WTC11 (cell line): ENCODE measurements at regions not wholly inside any gene's neighbourhood (a gene's known extent, or its start where the extent isn't known, plus 50 kb on each side); places are given as distances from the start of the nearest gene placed in this dataset.

Experiments used
- ATAC-seq: fragments of 200-7000 bp; cut with Tn5 transposase; 2 replicates; pipeline ENCODE4 v1.10.0; 2021; ENCODE audit warnings: mild to moderate bottlenecking, moderate library complexity
- CTCF ChIA-PET: fragments of 300-600 bp; sonication (Branson Sonifier 250); formaldehyde crosslinking; loops from one replicate; lab custom pipeline; 2021; ENCODE audit warnings: antibody characterized with exemption; lab: Charles Lee
- POLR2A ChIA-PET: fragments of 350-600 bp; sonication (Branson Sonifier 250); formaldehyde crosslinking; loops from one replicate; lab custom pipeline; 2021; ENCODE audit warnings: antibody characterized with exemption; lab: Charles Lee
- DNase-seq: peaks from one replicate; pipeline ENCODE4 v3.0.0; 2021; ENCODE audit warnings: low spot score
- H3K27ac Mint-ChIP-seq: 2 replicates; pipeline ENCODE4 v1.8.0; 2021; ENCODE audit warnings: mixed read lengths
- H3K27me3 Mint-ChIP-seq: 2 replicates; pipeline ENCODE4 v1.8.0; 2021; ENCODE audit warnings: low read depth, mild to moderate bottlenecking, moderate library complexity, mixed read lengths
- H3K36me3 Mint-ChIP-seq: 2 replicates; pipeline ENCODE4 v1.8.0; 2021; ENCODE audit warnings: mixed read lengths
- H3K4me1 Mint-ChIP-seq: 2 replicates; pipeline ENCODE4 v1.8.0; 2022; ENCODE audit warnings: mixed read lengths
- H3K4me3 Mint-ChIP-seq: 2 replicates; pipeline ENCODE4 v1.8.0; 2021; ENCODE audit warnings: mild to moderate bottlenecking, moderate library complexity, mixed read lengths
- H3K9me3 Mint-ChIP-seq: 2 replicates; pipeline ENCODE4 v1.8.0; 2021; ENCODE audit warnings: mixed read lengths
- AR ChIP-seq: fragments of 250-450 bp; sonication (Bioruptor Pico); IDR thresholded peaks from 2 replicates; pipeline ENCODE4 v1.9.0; 2021; ENCODE audit warnings: mild to moderate bottlenecking
- ATF2 ChIP-seq: sonication (generic); formaldehyde crosslinking; IDR thresholded peaks from 2 replicates; pipeline ENCODE4 v1.8.1; 2022; ENCODE audit warnings: low read depth, missing genetic modification reagents, borderline replicate concordance
- CBFB ChIP-seq: sonication (generic); formaldehyde crosslinking; IDR thresholded peaks from 2 replicates; pipeline ENCODE4 v1.8.1; 2022; ENCODE audit warnings: mild to moderate bottlenecking, low read depth, missing genetic modification reagents
- FOXJ3 ChIP-seq: sonication (generic); formaldehyde crosslinking; IDR thresholded peaks from 2 replicates; pipeline ENCODE4 v1.9.0; 2021; ENCODE audit warnings: missing genetic modification reagents, mild to moderate bottlenecking, borderline replicate concordance
- HMGA2 ChIP-seq: fragments of 250-450 bp; sonication (Bioruptor Pico); IDR thresholded peaks from 2 replicates; pipeline ENCODE4 v1.4.0; 2021; ENCODE audit warnings: mild to moderate bottlenecking, moderate library complexity
- IRF2 ChIP-seq: sonication (generic); formaldehyde crosslinking; IDR thresholded peaks from 2 replicates; pipeline ENCODE4 v1.8.0; 2022; ENCODE audit warnings: low read depth, missing genetic modification reagents, borderline replicate concordance
- JUN ChIP-seq: sonication (generic); formaldehyde crosslinking; IDR thresholded peaks from 2 replicates; pipeline ENCODE4 v1.8.0; 2023; ENCODE audit warnings: mild to moderate bottlenecking, missing genetic modification reagents
- MLX ChIP-seq: sonication (generic); formaldehyde crosslinking; IDR thresholded peaks from 2 replicates; pipeline ENCODE4 v1.8.1; 2023; ENCODE audit warnings: mild to moderate bottlenecking, missing genetic modification reagents, moderate library complexity
- NFE2L1 ChIP-seq: sonication (generic); formaldehyde crosslinking; IDR thresholded peaks from 2 replicates; pipeline ENCODE4 v1.8.1; 2023; ENCODE audit warnings: missing genetic modification reagents
- NR1H2 ChIP-seq: sonication (generic); formaldehyde crosslinking; IDR thresholded peaks from 2 replicates; pipeline ENCODE4 v1.9.0; 2021; ENCODE audit warnings: mild to moderate bottlenecking, moderate library complexity, missing genetic modification reagents
- OVOL2 ChIP-seq: fragments of 250-450 bp; sonication (Bioruptor Pico); IDR thresholded peaks from 2 replicates; pipeline ENCODE4 v1.9.0; 2021; ENCODE audit warnings: mild to moderate bottlenecking, borderline replicate concordance
- PRRX2 ChIP-seq: fragments of 250-450 bp; sonication (Bioruptor Pico); IDR thresholded peaks from 2 replicates; pipeline ENCODE4 v1.8.0; 2021; ENCODE audit warnings: mild to moderate bottlenecking
- RELA ChIP-seq: sonication (generic); formaldehyde crosslinking; IDR thresholded peaks from 2 replicates; pipeline ENCODE4 v1.8.1; 2022; ENCODE audit warnings: missing genetic modification reagents, mild to moderate bottlenecking, borderline replicate concordance
- ZBTB43 ChIP-seq: sonication (generic); formaldehyde crosslinking; IDR thresholded peaks from 2 replicates; pipeline ENCODE4 v1.8.1; 2023; ENCODE audit warnings: mild to moderate bottlenecking, missing genetic modification reagents
- ZNF317 ChIP-seq: sonication (generic); formaldehyde crosslinking; IDR thresholded peaks from 2 replicates; pipeline ENCODE4 v1.8.1; 2023; ENCODE audit warnings: low read depth, mild to moderate bottlenecking, moderate library complexity, missing genetic modification reagents, borderline replicate concordance
- ZNF423 ChIP-seq: fragments of 250-450 bp; sonication (Bioruptor Pico); IDR thresholded peaks from 2 replicates; pipeline ENCODE4 v2.1.2; 2022; ENCODE audit warnings: mild to moderate bottlenecking, moderate library complexity
- TF ChIP-seq, protein P1 (sequence below): sonication (generic); formaldehyde crosslinking; IDR thresholded peaks from 2 replicates; pipeline ENCODE4 v1.8.0; 2022; ENCODE audit warnings: mild to moderate bottlenecking, missing genetic modification reagents

- ATAC-seq (peak; percentile 50), DNase-seq (no peak)
- Mint-ChIP-seq H3K4me1 (peaks cover 14% of the 10 kb centered on the region), H3K9me3 (peaks cover 11% of the 10 kb centered on the region), H3K4me3 (no peak overlapping the region), H3K27me3 (no peaks in the 10 kb centered on the region), H3K36me3 (no peaks in the 10 kb centered on the region; the same call in 1 of the 2 replicates), H3K27ac (no peak overlapping the region)
- TF ChIP-seq ZNF423 (CRISPR knock-in tag) (no peak), AR (CRISPR knock-in tag) (no peak), IRF2 (CRISPR knock-in tag) (no peak), NR1H2 (CRISPR knock-in tag) (no peak), JUN (no peak), RELA (CRISPR knock-in tag) (no peak), ATF2 (no peak), CBFB (CRISPR knock-in tag) (no peak), FOXJ3 (CRISPR knock-in tag) (no peak), PRRX2 (CRISPR knock-in tag) (no peak), NFE2L1 (no peak), ZBTB43 (CRISPR knock-in tag) (no peak), HMGA2 (CRISPR knock-in tag) (no peak), ZNF317 (CRISPR knock-in tag) (no peak), OVOL2 (CRISPR knock-in tag) (no peak), MLX (CRISPR knock-in tag) (no peak)
- TF ChIP-seq, protein P1, sequence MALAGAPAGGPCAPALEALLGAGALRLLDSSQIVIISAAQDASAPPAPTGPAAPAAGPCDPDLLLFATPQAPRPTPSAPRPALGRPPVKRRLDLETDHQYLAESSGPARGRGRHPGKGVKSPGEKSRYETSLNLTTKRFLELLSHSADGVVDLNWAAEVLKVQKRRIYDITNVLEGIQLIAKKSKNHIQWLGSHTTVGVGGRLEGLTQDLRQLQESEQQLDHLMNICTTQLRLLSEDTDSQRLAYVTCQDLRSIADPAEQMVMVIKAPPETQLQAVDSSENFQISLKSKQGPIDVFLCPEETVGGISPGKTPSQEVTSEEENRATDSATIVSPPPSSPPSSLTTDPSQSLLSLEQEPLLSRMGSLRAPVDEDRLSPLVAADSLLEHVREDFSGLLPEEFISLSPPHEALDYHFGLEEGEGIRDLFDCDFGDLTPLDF (CRISPR knock-in tag) = no peak
- ChIA-PET CTCF (no interaction called here), POLR2A (no interaction called here)
Observed at GRCh38 chr12:21073822-21074460, 57.1 kb upstream of the SLCO1B1 start.
